ENCODE measurements at regions not wholly inside any gene's neighbourhood (a gene's known extent, or its start where the extent isn't known, plus 50 kb on each side); places are given as distances from the start of the nearest gene placed in this dataset.

DNA sequence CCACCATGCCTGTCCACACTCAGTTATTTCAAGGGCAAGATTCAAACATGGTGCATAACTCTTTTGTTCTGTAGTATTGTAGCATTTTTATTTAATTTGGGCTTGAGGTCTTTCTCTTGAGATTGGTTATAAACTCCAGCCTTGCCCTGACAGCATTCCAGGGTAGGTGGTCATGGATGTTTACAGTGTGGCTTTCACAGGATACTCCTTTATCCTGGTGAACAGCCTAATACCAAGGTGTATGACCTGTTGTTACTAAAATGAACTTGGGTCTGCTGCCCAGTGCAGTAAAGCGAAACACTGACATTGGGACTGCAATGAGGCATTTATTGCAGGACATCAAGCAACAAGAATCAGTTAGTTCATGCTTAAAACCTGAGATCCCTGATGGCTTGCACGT lies 434.8 kb downstream of the ANKRD50 start:
- Histone ChIP-seq H4K20me1 (ENCODE audit: insufficient read depth) (no peaks in the 10 kb centered on the region), H3K27me3 (ENCODE audit: insufficient read depth, low read depth, low read length) (no peaks in the 10 kb centered on the region), H3F3A (ENCODE audit: insufficient read depth, low read length, poor library complexity, severe bottlenecking) (no peaks in the 10 kb centered on the region), H3K4me2 (ENCODE audit: low read length) (no peak overlapping the region), H3K9me3 (ENCODE audit: low read length) (no peaks in the 10 kb centered on the region), H3K9ac (ENCODE audit: low read length) (no peak overlapping the region), H3K36me3 (ENCODE audit: insufficient read depth, low read length) (no peaks in the 10 kb centered on the region), H3K79me2 (replicated peaks; ENCODE audit: insufficient read depth, low read length) (no peaks in the 10 kb centered on the region), H3K27ac (ENCODE audit: low read length) (no peak overlapping the region), H2AFZ (ENCODE audit: low read depth, low read length) (no peak overlapping the region), H3K9me2 (ENCODE audit: insufficient read depth, low read length) (no peaks in the 10 kb centered on the region), H3K4me3 (ENCODE audit: low read length) (no peak overlapping the region)
- TF ChIP-seq MXI1 (conservative IDR thresholded peaks at IDR 0.05; ENCODE audit: poor library complexity, severe bottlenecking) = no peak
- TF ChIP-seq RAD21 (conservative IDR thresholded peaks at IDR 0.05) = no peak
- TF ChIP-seq POLR2AphosphoS5 (IDR thresholded peaks at IDR 0.05) = no peak
- no peak for TF ChIP-seq EZH2 (IDR thresholded peaks at IDR 0.05; ENCODE audit: borderline replicate concordance, insufficient read depth, low read length, poor library complexity, severe bottlenecking)
- TF ChIP-seq, protein P1, sequence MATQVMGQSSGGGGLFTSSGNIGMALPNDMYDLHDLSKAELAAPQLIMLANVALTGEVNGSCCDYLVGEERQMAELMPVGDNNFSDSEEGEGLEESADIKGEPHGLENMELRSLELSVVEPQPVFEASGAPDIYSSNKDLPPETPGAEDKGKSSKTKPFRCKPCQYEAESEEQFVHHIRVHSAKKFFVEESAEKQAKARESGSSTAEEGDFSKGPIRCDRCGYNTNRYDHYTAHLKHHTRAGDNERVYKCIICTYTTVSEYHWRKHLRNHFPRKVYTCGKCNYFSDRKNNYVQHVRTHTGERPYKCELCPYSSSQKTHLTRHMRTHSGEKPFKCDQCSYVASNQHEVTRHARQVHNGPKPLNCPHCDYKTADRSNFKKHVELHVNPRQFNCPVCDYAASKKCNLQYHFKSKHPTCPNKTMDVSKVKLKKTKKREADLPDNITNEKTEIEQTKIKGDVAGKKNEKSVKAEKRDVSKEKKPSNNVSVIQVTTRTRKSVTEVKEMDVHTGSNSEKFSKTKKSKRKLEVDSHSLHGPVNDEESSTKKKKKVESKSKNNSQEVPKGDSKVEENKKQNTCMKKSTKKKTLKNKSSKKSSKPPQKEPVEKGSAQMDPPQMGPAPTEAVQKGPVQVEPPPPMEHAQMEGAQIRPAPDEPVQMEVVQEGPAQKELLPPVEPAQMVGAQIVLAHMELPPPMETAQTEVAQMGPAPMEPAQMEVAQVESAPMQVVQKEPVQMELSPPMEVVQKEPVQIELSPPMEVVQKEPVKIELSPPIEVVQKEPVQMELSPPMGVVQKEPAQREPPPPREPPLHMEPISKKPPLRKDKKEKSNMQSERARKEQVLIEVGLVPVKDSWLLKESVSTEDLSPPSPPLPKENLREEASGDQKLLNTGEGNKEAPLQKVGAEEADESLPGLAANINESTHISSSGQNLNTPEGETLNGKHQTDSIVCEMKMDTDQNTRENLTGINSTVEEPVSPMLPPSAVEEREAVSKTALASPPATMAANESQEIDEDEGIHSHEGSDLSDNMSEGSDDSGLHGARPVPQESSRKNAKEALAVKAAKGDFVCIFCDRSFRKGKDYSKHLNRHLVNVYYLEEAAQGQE (IDR thresholded peaks at IDR 0.05; ENCODE audit: borderline replicate concordance) = no peak

DNA sequence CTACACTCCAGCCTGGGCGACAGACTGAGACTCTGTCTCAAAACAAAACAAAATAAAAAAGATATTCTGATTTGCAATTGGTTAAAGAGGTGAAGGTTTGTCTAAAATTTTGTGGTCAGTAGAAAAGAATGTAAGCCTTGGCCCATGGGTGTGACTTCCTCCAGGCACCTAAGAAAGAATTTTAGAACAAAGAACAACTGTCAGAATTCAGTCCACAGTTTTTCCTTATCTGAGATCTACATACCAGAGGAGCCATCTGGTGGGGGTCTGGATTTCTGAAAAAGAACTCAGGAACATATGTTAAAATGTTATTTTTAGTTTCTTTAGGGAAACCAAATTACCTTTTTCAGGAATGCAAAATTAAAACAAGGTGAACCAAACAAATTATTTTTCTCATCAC lies 434.1 kb downstream of the ANKRD50 start:
- Histone ChIP-seq H4K20me1 (ENCODE audit: insufficient read depth) (no peaks in the 10 kb centered on the region), H3F3A (ENCODE audit: insufficient read depth, low read length, poor library complexity, severe bottlenecking) (no peaks in the 10 kb centered on the region), H3K4me3 (ENCODE audit: low read length) (no peak overlapping the region), H3K9me2 (ENCODE audit: insufficient read depth, low read length) (no peaks in the 10 kb centered on the region), H3K9ac (ENCODE audit: low read length) (no peak overlapping the region), H3K79me2 (replicated peaks; ENCODE audit: insufficient read depth, low read length) (no peaks in the 10 kb centered on the region), H3K9me3 (ENCODE audit: low read length) (no peaks in the 10 kb centered on the region), H3K27me3 (ENCODE audit: insufficient read depth, low read depth, low read length) (no peaks in the 10 kb centered on the region), H2AFZ (ENCODE audit: low read depth, low read length) (no peak overlapping the region), H3K4me2 (ENCODE audit: low read length) (no peak overlapping the region), H3K27ac (ENCODE audit: low read length) (no peak overlapping the region), H3K36me3 (ENCODE audit: insufficient read depth, low read length) (no peaks in the 10 kb centered on the region)
- TF ChIP-seq POLR2AphosphoS5 (IDR thresholded peaks at IDR 0.05) (no peak), RAD21 (conservative IDR thresholded peaks at IDR 0.05) (no peak), EP300 (conservative IDR thresholded peaks at IDR 0.05; ENCODE audit: poor library complexity, severe bottlenecking) (no peak), EZH2 (IDR thresholded peaks at IDR 0.05; ENCODE audit: borderline replicate concordance, insufficient read depth, low read length, poor library complexity, severe bottlenecking) (no peak), SMC3 (conservative IDR thresholded peaks at IDR 0.05; ENCODE audit: poor library complexity) (no peak), TAF1 (IDR thresholded peaks at IDR 0.05; ENCODE audit: low read depth) (no peak), MXI1 (conservative IDR thresholded peaks at IDR 0.05; ENCODE audit: poor library complexity, severe bottlenecking) (no peak)
- TF ChIP-seq, protein P1 (IDR thresholded peaks at IDR 0.05; ENCODE audit: borderline replicate concordance) = no peak
- TF ChIP-seq, protein P2, sequence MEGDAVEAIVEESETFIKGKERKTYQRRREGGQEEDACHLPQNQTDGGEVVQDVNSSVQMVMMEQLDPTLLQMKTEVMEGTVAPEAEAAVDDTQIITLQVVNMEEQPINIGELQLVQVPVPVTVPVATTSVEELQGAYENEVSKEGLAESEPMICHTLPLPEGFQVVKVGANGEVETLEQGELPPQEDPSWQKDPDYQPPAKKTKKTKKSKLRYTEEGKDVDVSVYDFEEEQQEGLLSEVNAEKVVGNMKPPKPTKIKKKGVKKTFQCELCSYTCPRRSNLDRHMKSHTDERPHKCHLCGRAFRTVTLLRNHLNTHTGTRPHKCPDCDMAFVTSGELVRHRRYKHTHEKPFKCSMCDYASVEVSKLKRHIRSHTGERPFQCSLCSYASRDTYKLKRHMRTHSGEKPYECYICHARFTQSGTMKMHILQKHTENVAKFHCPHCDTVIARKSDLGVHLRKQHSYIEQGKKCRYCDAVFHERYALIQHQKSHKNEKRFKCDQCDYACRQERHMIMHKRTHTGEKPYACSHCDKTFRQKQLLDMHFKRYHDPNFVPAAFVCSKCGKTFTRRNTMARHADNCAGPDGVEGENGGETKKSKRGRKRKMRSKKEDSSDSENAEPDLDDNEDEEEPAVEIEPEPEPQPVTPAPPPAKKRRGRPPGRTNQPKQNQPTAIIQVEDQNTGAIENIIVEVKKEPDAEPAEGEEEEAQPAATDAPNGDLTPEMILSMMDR (IDR thresholded peaks at IDR 0.05; ENCODE audit: poor library complexity, severe bottlenecking) = no peak

All from neural cell (in vitro differentiated cells).